Endothelial cell of hepatic sinusoid (primary cell): ENCODE measurements at regions not wholly inside any gene's neighbourhood (a gene's known extent, or its start where the extent isn't known, plus 50 kb on each side); places are given as distances from the start of the nearest gene placed in this dataset.
"Not testable (repeated sequence)": the region's sequence is repeated elsewhere in the genome, so short reads cannot be mapped to it uniquely, and the experiment has no call there.

Experiments
- in situ Hi-C: cut with HindIII; loops from 2 replicates; pipeline ENCODE4 v1.10.0; 2017; ENCODE audit warnings: low sequenced_read_pairs

- in situ Hi-C loops: no loop called here
These were observed 417.2 kb downstream of the SATB2 start for GRCh38 chr2:199040522-199040921.

DNA sequence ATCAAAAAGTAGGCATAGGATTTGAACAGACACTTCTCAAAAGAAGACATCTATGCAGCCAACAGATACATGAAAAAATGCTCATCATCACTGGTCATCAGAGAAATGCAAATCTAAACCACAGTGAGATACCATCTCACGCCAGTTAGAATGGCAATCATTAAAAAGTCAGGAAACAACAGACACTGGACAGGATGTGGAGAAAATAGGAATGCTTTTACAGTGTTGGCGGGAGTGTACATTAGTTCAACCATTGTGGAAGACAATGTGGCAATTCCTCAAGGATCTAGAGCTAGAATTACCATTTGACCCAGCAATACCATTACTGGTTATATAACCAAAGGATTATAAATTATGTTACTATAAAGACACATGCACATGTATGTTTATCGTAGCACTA, 424.0 kb downstream of the SATB2 start:
- in situ Hi-C loops: not testable (repeated sequence)

DNA sequence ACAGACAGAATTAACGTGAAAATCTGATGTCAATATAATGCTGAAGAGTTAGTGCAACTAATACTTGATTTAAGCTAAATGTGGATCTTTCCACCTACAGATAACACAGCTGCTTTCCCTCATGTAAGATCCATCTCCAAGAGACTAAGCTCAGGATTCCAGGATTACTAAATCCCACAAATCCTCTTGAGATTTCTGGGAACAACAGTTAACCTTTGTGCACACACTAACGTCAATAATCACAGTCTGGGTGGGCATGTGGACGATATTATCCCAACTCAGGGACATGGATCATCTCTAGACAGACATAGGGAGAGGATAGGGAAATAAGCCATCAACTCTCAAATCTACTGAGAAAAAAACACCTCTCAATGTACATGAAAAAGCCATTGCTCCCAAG, 432.6 kb downstream of the SATB2 start:
- in situ Hi-C loops: no loop called here

DNA sequence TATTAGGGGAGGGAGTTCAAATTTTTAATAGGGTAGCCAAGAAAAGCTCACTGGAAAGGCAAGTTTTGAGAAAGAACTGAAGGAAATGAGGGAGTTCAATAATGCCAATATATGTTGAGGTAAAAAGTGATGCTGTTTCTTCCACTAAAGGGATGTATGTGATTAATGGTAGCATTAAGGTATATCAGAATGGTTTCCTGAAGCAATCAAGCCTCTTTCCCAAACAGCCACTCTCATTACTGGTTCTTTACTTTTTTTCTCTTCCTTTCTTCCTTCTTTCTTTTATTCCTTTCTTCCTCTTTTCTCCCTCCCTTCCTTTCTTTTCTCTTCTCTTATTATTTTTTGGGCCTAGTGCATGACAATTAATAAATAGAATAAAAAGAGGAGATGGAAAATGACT, 433.5 kb downstream of the SATB2 start:
- in situ Hi-C loops: no loop called here

DNA sequence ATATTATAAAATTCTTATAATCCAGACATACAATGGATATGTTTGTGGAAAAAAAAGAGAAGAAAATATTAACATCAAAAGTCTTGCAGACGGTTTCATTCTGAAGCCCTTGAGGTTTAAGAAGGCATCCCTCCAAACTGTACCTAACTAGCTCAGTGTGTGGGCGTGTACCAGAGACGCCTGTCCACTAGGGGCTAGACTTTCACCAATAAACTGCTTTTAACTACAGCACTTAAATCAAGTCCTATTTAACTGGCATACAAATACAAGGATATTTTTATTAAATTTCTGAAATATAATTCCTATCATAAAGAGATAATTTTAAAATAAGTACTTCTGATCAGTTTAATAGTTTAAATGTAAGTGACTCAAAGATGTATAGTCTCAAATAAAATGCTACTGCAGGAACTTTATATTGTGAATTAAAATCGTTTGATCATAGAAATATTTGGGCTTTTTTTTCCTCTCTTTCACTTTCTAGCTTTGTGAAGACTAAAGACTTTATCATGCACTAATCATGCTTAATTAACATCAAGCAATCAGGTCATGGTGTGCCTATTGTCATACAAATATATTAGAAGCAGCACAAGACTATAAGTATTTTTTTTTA, 437.7 kb downstream of the SATB2 start:
- in situ Hi-C loops: no loop called here

GRCh38 chr2:199018826-199019225, 438.9 kb downstream of the SATB2 start:
- in situ Hi-C loops: no loop called here

DNA sequence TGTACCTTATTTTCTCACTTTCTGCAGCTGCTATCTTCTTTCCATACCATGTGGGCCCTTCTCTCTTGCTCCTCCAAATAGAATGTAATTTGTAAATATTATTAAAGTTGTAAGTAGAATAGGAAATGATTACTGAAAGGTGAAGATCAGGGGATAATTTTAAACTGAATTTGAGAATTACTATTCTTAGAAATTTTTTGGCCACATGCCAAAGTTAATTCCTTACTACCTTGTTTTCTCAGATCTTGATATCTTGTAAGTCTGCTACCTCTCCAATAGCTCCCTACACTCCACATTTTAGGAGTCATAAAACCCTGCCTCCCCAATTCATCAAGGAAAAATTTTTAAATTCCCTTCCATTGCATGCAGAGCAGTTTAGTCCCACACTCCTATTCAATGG, 442.7 kb downstream of the SATB2 start:
- in situ Hi-C loops: no loop called here

DNA sequence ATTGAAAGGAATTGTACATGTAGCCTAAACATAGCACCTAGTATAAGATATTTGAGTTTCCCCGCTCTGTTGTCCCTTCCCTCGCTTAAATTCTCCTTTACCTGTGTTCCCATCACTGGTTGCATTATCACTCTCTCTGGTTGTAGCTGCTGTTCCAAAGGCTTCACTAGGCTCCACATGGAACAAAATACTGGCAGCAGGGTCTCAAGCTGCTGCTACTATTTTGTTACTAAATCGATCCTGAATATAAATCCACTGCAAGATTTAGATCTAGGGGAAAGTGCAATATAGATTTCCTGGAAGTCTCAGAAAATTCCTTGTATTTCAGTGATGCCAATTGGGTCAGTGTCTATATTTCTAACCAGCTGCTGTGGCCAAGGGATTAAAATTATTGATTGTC, 443.5 kb downstream of the SATB2 start:
- in situ Hi-C loops: no loop called here

DNA sequence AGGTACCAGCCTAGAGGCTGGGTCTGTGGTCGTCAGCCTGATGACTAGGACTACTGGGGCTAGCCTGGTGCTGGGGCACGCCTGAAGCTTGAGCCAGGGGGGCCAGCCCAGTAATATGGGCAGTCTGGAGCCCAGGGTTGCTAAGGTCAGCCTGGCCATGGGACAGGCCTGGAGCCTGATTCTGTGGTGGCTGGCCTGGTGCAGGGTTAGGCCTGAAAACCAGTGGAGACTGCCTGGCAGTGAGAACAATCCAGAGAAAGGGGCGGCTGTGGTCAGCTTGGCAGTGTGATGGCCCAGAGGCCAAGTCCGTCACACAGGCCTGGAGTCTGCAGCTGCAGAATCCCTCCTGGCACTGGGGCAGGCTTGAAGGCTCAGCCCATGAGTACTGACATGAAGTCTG, 445.8 kb downstream of the SATB2 start:
- in situ Hi-C loops: no loop called here

GRCh38 chr2:198994678-198995077, 463.1 kb downstream of the SATB2 start:
- in situ Hi-C loops: no loop called here

GRCh38 chr2:198991431-198991830, 466.3 kb downstream of the SATB2 start:
- in situ Hi-C loops: no loop called here

GRCh38 chr2:198975779-198976178, 482.0 kb downstream of the SATB2 start:
- in situ Hi-C loops: no loop called here

- in situ Hi-C loops: no loop called here
These were observed 484.0 kb downstream of the SATB2 start for GRCh38 chr2:198973785-198974184.

GRCh38 chr2:198973181-198973580, 484.6 kb downstream of the SATB2 start:
- in situ Hi-C loops: no loop called here

DNA sequence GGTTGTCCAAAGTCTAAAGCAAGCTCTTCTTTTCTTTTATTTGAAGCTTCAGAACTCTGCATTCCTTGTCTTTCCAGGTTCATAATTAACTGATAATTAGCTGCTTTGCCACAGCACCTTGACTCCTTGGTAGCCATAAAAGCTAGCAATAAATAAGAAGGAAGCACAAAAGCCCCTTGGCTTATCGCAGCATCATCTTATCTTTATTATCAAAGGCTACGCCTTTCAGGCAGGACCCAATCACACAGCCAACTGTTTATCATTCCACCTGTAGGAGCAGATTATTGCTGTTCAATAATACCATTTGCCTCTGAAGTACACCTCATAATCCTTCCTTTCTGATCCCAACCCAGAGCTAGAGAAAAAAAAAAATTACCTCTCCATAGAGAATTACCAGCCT, 489.2 kb downstream of the SATB2 start:
- in situ Hi-C loops: no loop called here

DNA sequence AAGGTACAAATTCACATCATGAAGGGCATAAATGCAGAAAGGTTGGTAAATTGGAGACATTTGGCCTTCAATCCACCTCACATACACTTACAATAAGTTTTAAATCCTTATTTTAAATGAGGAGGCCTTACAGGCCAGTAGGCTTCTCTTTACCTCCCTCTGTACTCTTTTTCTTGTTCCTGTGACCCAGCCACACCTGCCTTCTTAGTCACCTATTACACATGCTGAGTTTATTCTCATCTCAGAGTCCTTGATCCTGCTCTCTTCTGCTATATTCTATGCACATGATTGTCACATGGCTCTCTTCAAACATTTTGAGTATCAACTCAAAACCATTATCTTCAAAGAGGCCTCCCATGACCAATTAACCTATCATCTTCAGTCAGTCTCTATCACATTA, 491.5 kb downstream of the SATB2 start:
- in situ Hi-C loops: no loop called here

- in situ Hi-C loops: no loop called here
These were observed 496.2 kb downstream of the SATB2 start for GRCh38 chr2:198961547-198961946.

- in situ Hi-C loops: no loop called here
These were observed 500.6 kb downstream of the SATB2 start for GRCh38 chr2:198957181-198957580.

DNA sequence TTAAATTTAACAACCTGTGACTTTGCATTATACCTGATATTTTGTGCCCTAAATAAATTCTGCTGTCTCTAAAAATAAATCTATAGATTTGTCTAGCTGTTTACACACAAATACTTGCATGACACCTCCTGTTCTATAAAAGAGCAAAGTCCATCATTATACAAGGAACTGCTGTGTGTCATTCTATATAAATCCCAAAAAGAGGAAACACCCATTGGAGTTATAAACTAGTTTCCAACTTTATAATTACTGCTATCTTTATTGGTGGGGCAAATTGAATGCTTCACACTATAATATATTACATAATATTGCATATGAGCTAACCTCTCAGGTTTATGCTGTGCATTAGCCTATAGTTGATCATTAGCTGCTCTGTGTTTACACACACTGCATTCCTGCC, 504.4 kb downstream of the SATB2 start:
- in situ Hi-C loops: no loop called here

DNA sequence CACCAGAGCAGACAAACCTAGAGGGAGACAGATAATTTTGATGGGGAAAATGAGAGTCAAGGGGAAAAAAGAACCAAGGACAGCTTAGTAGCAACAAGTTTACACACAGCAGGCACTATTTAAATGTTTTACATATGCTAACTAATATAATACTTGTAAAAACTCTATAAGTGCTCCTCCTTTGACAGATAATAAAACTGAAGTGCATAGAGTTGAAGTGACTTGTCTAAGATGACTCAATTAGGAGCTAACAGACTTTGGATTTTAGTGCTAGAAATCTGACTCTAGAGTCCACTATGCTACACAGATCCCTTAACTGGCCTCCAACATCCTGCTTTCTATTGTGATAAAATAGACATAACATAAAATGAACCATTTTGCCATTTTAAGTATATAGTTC, 506.9 kb downstream of the SATB2 start:
- in situ Hi-C loops: no loop called here

DNA sequence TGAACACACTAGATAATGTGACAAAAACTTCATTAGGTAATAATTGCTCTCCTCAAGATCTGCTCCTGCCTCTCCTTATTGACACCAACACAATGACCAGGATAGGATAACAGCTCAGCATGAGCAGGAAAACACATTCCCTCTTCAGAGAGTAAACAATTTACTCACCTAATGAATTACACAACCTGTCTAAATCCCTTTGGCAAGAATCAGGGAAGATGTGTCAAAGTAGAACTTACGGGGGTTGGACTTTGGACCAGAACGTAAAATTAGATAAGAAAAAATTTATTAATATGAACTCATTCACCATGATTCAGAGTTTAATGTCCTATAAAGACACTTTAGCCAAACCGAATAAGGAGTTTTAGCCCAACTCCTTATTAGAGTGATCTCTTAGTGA, 512.2 kb downstream of the SATB2 start:
- in situ Hi-C loops: no loop called here

DNA sequence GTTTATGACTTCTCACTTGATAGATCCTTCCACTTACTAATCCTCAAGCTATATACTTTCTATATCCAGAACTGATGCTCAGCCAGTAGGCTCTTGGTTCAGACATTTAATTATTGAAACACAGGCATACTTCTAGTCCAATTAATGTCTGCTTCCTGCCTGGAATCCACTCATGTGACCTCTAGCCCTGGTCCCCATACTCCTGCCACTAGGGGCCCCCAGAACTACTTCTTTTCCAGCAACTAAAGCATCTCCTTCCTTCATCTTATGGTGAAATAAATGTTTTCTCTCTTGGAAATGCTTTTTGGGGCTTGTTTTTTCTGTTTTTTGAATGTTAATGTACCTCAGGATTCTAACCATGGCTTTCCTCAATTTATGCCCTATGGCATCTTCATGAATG, 527.6 kb downstream of the SATB2 start:
- in situ Hi-C loops: no loop called here

GRCh38 chr2:198928026-198928425, 529.7 kb downstream of the SATB2 start:
- in situ Hi-C loops: no loop called here
